K562 (cell line): ENCODE measurements at regions not wholly inside any gene's neighbourhood (a gene's known extent, or its start where the extent isn't known, plus 50 kb on each side); places are given as distances from the start of the nearest gene placed in this dataset.

ENCODE experiments used
- BMI1 ChIP-seq: fragments of 150-350 bp; IDR thresholded peaks from 2 replicates; pipeline ENCODE4 v1.6.1; 2014; ENCODE audit warnings: low read length
- CXXC5 ChIP-seq: fragments of 250-450 bp; sonication (Bioruptor Pico); IDR thresholded peaks from 2 replicates; pipeline ENCODE4 v1.8.0; 2022; ENCODE audit warnings: inconsistent platforms, mild to moderate bottlenecking, moderate library complexity
- DMBX1 ChIP-seq: fragments of 250-450 bp; sonication (Bioruptor Pico); IDR thresholded peaks from 2 replicates; pipeline ENCODE4 v1.8.0; 2022; ENCODE audit warnings: inconsistent platforms, mild to moderate bottlenecking, moderate library complexity, borderline replicate concordance
- ESRRB ChIP-seq: fragments of 250-450 bp; sonication (Bioruptor Pico); IDR thresholded peaks from 2 replicates; pipeline ENCODE4 v1.5.0; 2020; ENCODE audit warnings: mild to moderate bottlenecking, moderate library complexity, borderline replicate concordance
- ETV1 ChIP-seq: fragments of 450-650 bp; conservative IDR thresholded peaks from 2 replicates; pipeline ENCODE4 v1.6.1; 2016; ENCODE audit warnings: missing genetic modification characterization, control low read depth, low read depth, missing compliant biosample characterization
- FOXP1 ChIP-seq: sonication (generic); formaldehyde crosslinking; IDR thresholded peaks from 2 replicates; pipeline ENCODE4 v1.8.0; 2022; ENCODE audit warnings: mild to moderate bottlenecking, missing genetic modification reagents
- GABPA ChIP-seq: fragments of 200-800 bp; sonication (Bioruptor generic); conservative IDR thresholded peaks from 2 replicates; pipeline ENCODE4 v1.6.1; 2016; ENCODE audit warnings: low read depth, missing genetic modification characterization, missing compliant biosample characterization
- HDAC2 ChIP-seq: fragments of 450-650 bp; IDR thresholded peaks from 2 replicates; pipeline ENCODE4 v1.6.1; 2016; ENCODE audit warnings: mild to moderate bottlenecking
- PTRF ChIP-seq: fragments of 450-650 bp; IDR thresholded peaks from 2 replicates; pipeline ENCODE4 v1.6.1; 2016; ENCODE audit warnings: mild to moderate bottlenecking, missing genetic modification characterization, missing compliant biosample characterization
- RBM25 ChIP-seq: fragments of 200-400 bp; formaldehyde crosslinking; IDR thresholded peaks from 2 replicates; pipeline ENCODE4 v1.6.1; 2018; ENCODE audit warnings: low read length, low read depth, moderate library complexity; ENCODE audit not compliant: severe bottlenecking
- SAFB ChIP-seq: fragments of 200-400 bp; formaldehyde crosslinking; IDR thresholded peaks from 2 replicates; pipeline ENCODE4 v1.6.1; 2017; ENCODE audit warnings: low read depth, low read length, borderline replicate concordance
- SMAD4 ChIP-seq: fragments of 250-450 bp; sonication (Bioruptor Pico); conservative IDR thresholded peaks from 2 replicates; pipeline ENCODE4 v1.8.0; 2021; ENCODE audit warnings: inconsistent platforms, mild to moderate bottlenecking, moderate library complexity
- STAT5B ChIP-seq: fragments of 250-450 bp; sonication (Bioruptor Pico); IDR thresholded peaks from 2 replicates; pipeline ENCODE4 v1.8.0; 2021; ENCODE audit warnings: mild to moderate bottlenecking, inconsistent platforms
- TAL1 ChIP-seq: fragments of 450-650 bp; IDR thresholded peaks from 2 replicates; pipeline ENCODE4 v1.6.1; 2016; ENCODE audit warnings: mild to moderate bottlenecking
- TCF3 ChIP-seq: sonication (generic); formaldehyde crosslinking; IDR thresholded peaks from 2 replicates; pipeline ENCODE4 v1.4.0; 2020; ENCODE audit warnings: mild to moderate bottlenecking, missing genetic modification reagents
- YY1 ChIP-seq, 3 experiments: IDR thresholded peaks; 2 replicates each; pipeline ENCODE4 v1.6.1; 2011; ENCODE audit warnings: low read length in 2 of 3, mild to moderate bottlenecking in 2 of 3, moderate library complexity in 2 of 3, borderline replicate concordance in 1 of 3, control low read depth in 1 of 3, low read depth in 1 of 3; ENCODE audit not compliant: insufficient read depth in 3 of 3, insufficient replicate concordance in 2 of 3, control insufficient read depth in 1 of 3, insufficient read length in 1 of 3; ENCODE audit errors: extremely low read depth in 1 of 3
- ZC3H8 ChIP-seq: fragments of 450-650 bp; IDR thresholded peaks from 2 replicates; pipeline ENCODE4 v1.6.1; 2017
- ZNF212 ChIP-seq: fragments of 450-650 bp; formaldehyde crosslinking; IDR thresholded peaks from 2 replicates; pipeline ENCODE4 v1.4.0; 2020; ENCODE audit warnings: mild to moderate bottlenecking
- TF ChIP-seq, protein P1 (sequence below): fragments of 250-450 bp; sonication (Bioruptor Pico); IDR thresholded peaks from 2 replicates; pipeline ENCODE4 v1.9.0; 2021; ENCODE audit warnings: mild to moderate bottlenecking, inconsistent platforms
- TF ChIP-seq, protein P2 (sequence below): fragments of 450-650 bp; formaldehyde crosslinking; conservative IDR thresholded peaks from 2 replicates; pipeline ENCODE4 v1.4.0; 2022; ENCODE audit warnings: mild to moderate bottlenecking, missing genetic modification characterization
- TF ChIP-seq, protein P3 (sequence below): fragments of 250-450 bp; sonication (Bioruptor Pico); IDR thresholded peaks from 2 replicates; pipeline ENCODE4 v1.8.0; 2021; ENCODE audit warnings: moderate library complexity, mild to moderate bottlenecking, inconsistent platforms

DNA sequence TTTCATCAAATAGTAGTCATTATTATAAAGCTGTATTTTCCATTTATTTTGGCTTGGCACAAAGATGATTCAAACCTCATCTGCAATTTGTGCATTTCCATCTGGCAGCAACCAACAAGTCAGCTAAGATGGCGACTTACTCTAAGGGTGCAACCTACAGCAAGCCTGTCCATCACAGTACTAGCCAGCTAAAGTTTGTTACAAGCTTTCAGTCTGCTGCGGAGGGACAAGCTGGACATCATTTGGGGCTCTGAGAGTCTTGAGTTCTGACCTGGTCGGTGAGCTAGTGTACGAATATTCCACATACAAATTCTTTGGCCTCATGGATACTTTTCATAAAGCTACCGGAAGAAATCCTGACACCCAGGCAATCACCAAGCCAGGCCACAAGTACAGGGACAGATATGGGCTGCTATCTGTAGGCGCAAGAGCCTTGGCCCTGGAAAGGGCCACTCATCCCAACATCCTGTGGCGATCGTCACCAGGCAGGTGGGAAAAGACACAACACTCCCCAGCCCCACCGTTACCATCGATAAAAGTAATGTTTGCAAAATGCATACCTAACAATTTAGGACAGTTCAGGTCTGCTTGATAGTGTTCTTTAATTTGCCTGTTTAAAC, 307.6 kb downstream of the SKIDA1 start (continued):
- TF ChIP-seq, protein P1, sequence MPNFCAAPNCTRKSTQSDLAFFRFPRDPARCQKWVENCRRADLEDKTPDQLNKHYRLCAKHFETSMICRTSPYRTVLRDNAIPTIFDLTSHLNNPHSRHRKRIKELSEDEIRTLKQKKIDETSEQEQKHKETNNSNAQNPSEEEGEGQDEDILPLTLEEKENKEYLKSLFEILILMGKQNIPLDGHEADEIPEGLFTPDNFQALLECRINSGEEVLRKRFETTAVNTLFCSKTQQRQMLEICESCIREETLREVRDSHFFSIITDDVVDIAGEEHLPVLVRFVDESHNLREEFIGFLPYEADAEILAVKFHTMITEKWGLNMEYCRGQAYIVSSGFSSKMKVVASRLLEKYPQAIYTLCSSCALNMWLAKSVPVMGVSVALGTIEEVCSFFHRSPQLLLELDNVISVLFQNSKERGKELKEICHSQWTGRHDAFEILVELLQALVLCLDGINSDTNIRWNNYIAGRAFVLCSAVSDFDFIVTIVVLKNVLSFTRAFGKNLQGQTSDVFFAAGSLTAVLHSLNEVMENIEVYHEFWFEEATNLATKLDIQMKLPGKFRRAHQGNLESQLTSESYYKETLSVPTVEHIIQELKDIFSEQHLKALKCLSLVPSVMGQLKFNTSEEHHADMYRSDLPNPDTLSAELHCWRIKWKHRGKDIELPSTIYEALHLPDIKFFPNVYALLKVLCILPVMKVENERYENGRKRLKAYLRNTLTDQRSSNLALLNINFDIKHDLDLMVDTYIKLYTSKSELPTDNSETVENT, result no peak
- TF ChIP-seq YY1 (IDR thresholded peaks at IDR 0.05; ENCODE audit: borderline replicate concordance in 1 of 3, control insufficient read depth in 1 of 3, extremely low read depth in 1 of 3, insufficient read depth in 3 of 3, insufficient read length in 1 of 3, insufficient replicate concordance in 2 of 3, low read depth in 1 of 3, low read length in 2 of 3), result peak in 1 of 3 experiments; percentile 19
- no peak for TF ChIP-seq RBM25
- TF ChIP-seq CXXC5 (CRISPR knock-in tag), result peak; percentile 35
- no peak; the same call in 1 of the 2 replicates for TF ChIP-seq SMAD4
- no peak for TF ChIP-seq ZC3H8
- TF ChIP-seq GABPA (tag), result peak; percentile 22; the same call in 1 of the 2 replicates
- no peak for TF ChIP-seq ETV1
- TF ChIP-seq, protein P2, sequence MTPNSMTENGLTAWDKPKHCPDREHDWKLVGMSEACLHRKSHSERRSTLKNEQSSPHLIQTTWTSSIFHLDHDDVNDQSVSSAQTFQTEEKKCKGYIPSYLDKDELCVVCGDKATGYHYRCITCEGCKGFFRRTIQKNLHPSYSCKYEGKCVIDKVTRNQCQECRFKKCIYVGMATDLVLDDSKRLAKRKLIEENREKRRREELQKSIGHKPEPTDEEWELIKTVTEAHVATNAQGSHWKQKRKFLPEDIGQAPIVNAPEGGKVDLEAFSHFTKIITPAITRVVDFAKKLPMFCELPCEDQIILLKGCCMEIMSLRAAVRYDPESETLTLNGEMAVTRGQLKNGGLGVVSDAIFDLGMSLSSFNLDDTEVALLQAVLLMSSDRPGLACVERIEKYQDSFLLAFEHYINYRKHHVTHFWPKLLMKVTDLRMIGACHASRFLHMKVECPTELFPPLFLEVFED, result no peak
- TF ChIP-seq TCF3, result 0 out of 2 replicates have a peak, but pooled peaks have one; percentile 47
- no peak for TF ChIP-seq PTRF (tag)
- no peak for TF ChIP-seq ZNF212
- no peak for TF ChIP-seq SAFB
- peak; percentile 52; the same call in 1 of the 2 replicates for TF ChIP-seq DMBX1
- TF ChIP-seq STAT5B, result no peak
- TF ChIP-seq, protein P3, sequence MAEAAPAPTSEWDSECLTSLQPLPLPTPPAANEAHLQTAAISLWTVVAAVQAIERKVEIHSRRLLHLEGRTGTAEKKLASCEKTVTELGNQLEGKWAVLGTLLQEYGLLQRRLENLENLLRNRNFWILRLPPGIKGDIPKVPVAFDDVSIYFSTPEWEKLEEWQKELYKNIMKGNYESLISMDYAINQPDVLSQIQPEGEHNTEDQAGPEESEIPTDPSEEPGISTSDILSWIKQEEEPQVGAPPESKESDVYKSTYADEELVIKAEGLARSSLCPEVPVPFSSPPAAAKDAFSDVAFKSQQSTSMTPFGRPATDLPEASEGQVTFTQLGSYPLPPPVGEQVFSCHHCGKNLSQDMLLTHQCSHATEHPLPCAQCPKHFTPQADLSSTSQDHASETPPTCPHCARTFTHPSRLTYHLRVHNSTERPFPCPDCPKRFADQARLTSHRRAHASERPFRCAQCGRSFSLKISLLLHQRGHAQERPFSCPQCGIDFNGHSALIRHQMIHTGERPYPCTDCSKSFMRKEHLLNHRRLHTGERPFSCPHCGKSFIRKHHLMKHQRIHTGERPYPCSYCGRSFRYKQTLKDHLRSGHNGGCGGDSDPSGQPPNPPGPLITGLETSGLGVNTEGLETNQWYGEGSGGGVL (CRISPR knock-in tag), result no peak
- no peak for TF ChIP-seq ESRRB (CRISPR knock-in tag)
- no peak for TF ChIP-seq BMI1
- no peak for TF ChIP-seq FOXP1 (CRISPR knock-in tag)
- peak; percentile 7; the same call in 1 of the 2 replicates for TF ChIP-seq TAL1
- TF ChIP-seq HDAC2, result no peak
